ENCODE measurements at regions not wholly inside any gene's neighbourhood (a gene's known extent, or its start where the extent isn't known, plus 50 kb on each side); places are given as distances from the start of the nearest gene placed in this dataset.

- WGBS (ENCODE audit: insufficient coverage) = 100% methylated on average over 6 of the region's 10 CpGs
- H3K4me3 ChIP-seq (replicated peaks in 1 of 3; ENCODE audit: low read depth in 2 of 3, low read length in 3 of 3) = no peak overlapping the region
- intact Hi-C loops (cut with micrococcal nuclease) = no loop called here
- Mint-ChIP-seq H3K4me3 (no peak overlapping the region), H3K9me3 (peaks cover 0 to 9% (median 5%) of the 10 kb centered on the region in 7 donors), H3K27ac (no peak overlapping the region), H3K4me1 (no peaks in the 10 kb centered on the region), H3K36me3 (no peaks in the 10 kb centered on the region), H3K27me3 (ENCODE audit: low read depth in 3 of 3) (peaks cover 0 to 9% (median 4%) of the 10 kb centered on the region in 3 donors)
- no peak for DNase-seq
- no peaks in the 10 kb centered on the region for H3K36me3 ChIP-seq (replicated peaks in 1 of 2; ENCODE audit: control insufficient read depth in 1 of 2, insufficient read depth in 2 of 2, low read length in 2 of 2)
- H3K9me3 ChIP-seq (replicated peaks in 1 of 2; ENCODE audit: control insufficient read depth in 1 of 2, insufficient read depth in 1 of 2, low read length in 2 of 2) = peaks cover 0 to 2% of the 10 kb centered on the region in 2 donors
- no peak overlapping the region for H3K27ac ChIP-seq (ENCODE audit: low read depth in 1 of 2, low read length in 2 of 2)
- H3K27me3 ChIP-seq (ENCODE audit: control insufficient read depth in 2 of 2, insufficient read depth in 2 of 2, low read length in 2 of 2) = no peaks in the 10 kb centered on the region
- no peak overlapping the region for H3K9ac ChIP-seq (ENCODE audit: insufficient read depth, low read length, poor library complexity, severe bottlenecking)
- H4K20me1 ChIP-seq (ENCODE audit: insufficient read depth, low read length) = no peaks in the 10 kb centered on the region
- H3K79me2 ChIP-seq (ENCODE audit: insufficient read depth, low read length) = no peaks in the 10 kb centered on the region
- H2AFZ ChIP-seq (ENCODE audit: insufficient read depth, low read depth, low read length, poor library complexity, severe bottlenecking) = no peak overlapping the region
- no peak for TF ChIP-seq CTCF (IDR thresholded peaks at IDR 0.05)
- no peak overlapping the region for H3K4me2 ChIP-seq (replicated peaks; ENCODE audit: extremely low read depth, low read length, poor library complexity, severe bottlenecking)
- no peaks in the 10 kb centered on the region for H3K4me1 ChIP-seq (ENCODE audit: control insufficient read depth in 1 of 2, insufficient read depth in 2 of 2, low read length in 2 of 2)
Observed at GRCh38 chr2:237213315-237214022, 127.8 kb downstream of the COPS8 start.

GRCh38 chr2:237214030-237214675, 128.5 kb downstream of the COPS8 start:
- intact Hi-C loops (cut with micrococcal nuclease) = no loop called here
- DNase-seq = no peak
- H3K9me3 ChIP-seq (replicated peaks in 1 of 2; ENCODE audit: control insufficient read depth in 1 of 2, insufficient read depth in 1 of 2, low read length in 2 of 2) = peaks cover 0 to 2% of the 10 kb centered on the region in 2 donors
- no peak overlapping the region for H3K27ac ChIP-seq (ENCODE audit: low read depth in 1 of 2, low read length in 2 of 2)
- Mint-ChIP-seq H3K27me3 (ENCODE audit: low read depth in 3 of 3) (peaks cover 0 to 6% (median 4%) of the 10 kb centered on the region in 3 donors), H3K27ac (no peak overlapping the region), H3K4me3 (no peak overlapping the region), H3K36me3 (no peaks in the 10 kb centered on the region), H3K4me1 (no peaks in the 10 kb centered on the region), H3K9me3 (peaks cover 0 to 9% (median 5%) of the 10 kb centered on the region in 7 donors)
- H2AFZ ChIP-seq (ENCODE audit: insufficient read depth, low read depth, low read length, poor library complexity, severe bottlenecking) = no peak overlapping the region
- H3K9ac ChIP-seq (ENCODE audit: insufficient read depth, low read length, poor library complexity, severe bottlenecking) = no peak overlapping the region
- no peak overlapping the region for H3K4me2 ChIP-seq (replicated peaks; ENCODE audit: extremely low read depth, low read length, poor library complexity, severe bottlenecking)
- no peaks in the 10 kb centered on the region for H3K4me1 ChIP-seq (ENCODE audit: control insufficient read depth in 1 of 2, insufficient read depth in 2 of 2, low read length in 2 of 2)
- no peaks in the 10 kb centered on the region for H3K36me3 ChIP-seq (replicated peaks in 1 of 2; ENCODE audit: control insufficient read depth in 1 of 2, insufficient read depth in 2 of 2, low read length in 2 of 2)
- no peaks in the 10 kb centered on the region for H3K27me3 ChIP-seq (ENCODE audit: control insufficient read depth in 2 of 2, insufficient read depth in 2 of 2, low read length in 2 of 2)
- no peaks in the 10 kb centered on the region for H4K20me1 ChIP-seq (ENCODE audit: insufficient read depth, low read length)
- 100% methylated on average over 3 of the region's 8 CpGs for WGBS (ENCODE audit: insufficient coverage)
- no peak overlapping the region for H3K4me3 ChIP-seq (replicated peaks in 1 of 3; ENCODE audit: low read depth in 2 of 3, low read length in 3 of 3)
- H3K79me2 ChIP-seq (ENCODE audit: insufficient read depth, low read length) = no peaks in the 10 kb centered on the region
- TF ChIP-seq CTCF (IDR thresholded peaks at IDR 0.05) = no peak
